Chondrocyte (in vitro differentiated cells): ENCODE measurements at regions not wholly inside any gene's neighbourhood (a gene's known extent, or its start where the extent isn't known, plus 50 kb on each side); places are given as distances from the start of the nearest gene placed in this dataset.

Experiments
- DNase-seq: peaks from one replicate; pipeline ENCODE4 v3.0.0; 2021; ENCODE audit warnings: mixed read lengths, low spot score
- H3K27ac Mint-ChIP-seq: one replicate; pipeline ENCODE4 v1.8.0; 2021; ENCODE audit warnings: mild to moderate bottlenecking, moderate library complexity, mixed read lengths; ENCODE audit not compliant: unreplicated experiment
- H3K27me3 Mint-ChIP-seq: 2 replicates; pipeline ENCODE4 v1.8.0; 2021; ENCODE audit warnings: low read depth, mixed read lengths
- H3K36me3 Mint-ChIP-seq: 2 replicates; pipeline ENCODE4 v1.8.0; 2021; ENCODE audit warnings: low read depth, mixed read lengths
- H3K4me1 Mint-ChIP-seq: 2 replicates; pipeline ENCODE4 v1.8.0; 2021; ENCODE audit warnings: low read depth, mild to moderate bottlenecking, mixed read lengths
- H3K4me3 Mint-ChIP-seq: one replicate; pipeline ENCODE4 v1.8.0; 2021; ENCODE audit warnings: mild to moderate bottlenecking, moderate library complexity, mixed read lengths; ENCODE audit not compliant: unreplicated experiment
- H3K9me3 Mint-ChIP-seq: 2 replicates; pipeline ENCODE4 v1.8.0; 2021; ENCODE audit warnings: low read depth, mixed read lengths
- TF ChIP-seq, protein P1 (sequence below): fragments of 200-600 bp; sonication (generic); IDR thresholded peaks from 2 replicates; pipeline ENCODE4 v1.5.0; 2021; ENCODE audit warnings: antibody characterized with exemption, mild to moderate bottlenecking, moderate library complexity

- H3K27me3 Mint-ChIP-seq: peaks cover 5% of the 10 kb centered on the region
- H3K27ac Mint-ChIP-seq: no peak overlapping the region
- no peaks in the 10 kb centered on the region for H3K36me3 Mint-ChIP-seq
Observed at GRCh38 chr1:175817445-175817844, 74.0 kb upstream of the TNR start.

DNA sequence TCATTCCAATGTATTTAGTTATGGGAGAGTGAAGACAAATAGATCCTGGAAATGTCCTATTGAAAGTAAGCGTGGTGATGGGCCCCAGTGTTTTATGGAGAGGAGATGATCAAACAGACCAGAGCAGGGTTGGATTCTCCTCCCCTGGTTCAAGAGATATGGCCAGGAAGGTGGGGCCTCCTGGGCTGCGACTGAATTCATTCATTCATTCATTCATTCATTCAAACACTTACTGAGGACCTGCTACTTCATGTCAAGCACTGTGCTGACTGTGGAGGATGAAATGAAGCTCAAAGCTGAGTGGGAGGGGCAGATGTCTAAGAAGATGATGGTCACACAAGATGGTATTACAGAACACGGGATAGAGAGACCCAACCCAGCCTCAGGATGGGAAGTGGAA is 71.5 kb upstream of the TNR start:
- H3K4me3 Mint-ChIP-seq: no peak overlapping the region
- DNase-seq: no peak
- H3K27ac Mint-ChIP-seq: no peak overlapping the region
- no peaks in the 10 kb centered on the region for H3K36me3 Mint-ChIP-seq
- peaks cover 9% of the 10 kb centered on the region for H3K4me1 Mint-ChIP-seq
- TF ChIP-seq, protein P1, sequence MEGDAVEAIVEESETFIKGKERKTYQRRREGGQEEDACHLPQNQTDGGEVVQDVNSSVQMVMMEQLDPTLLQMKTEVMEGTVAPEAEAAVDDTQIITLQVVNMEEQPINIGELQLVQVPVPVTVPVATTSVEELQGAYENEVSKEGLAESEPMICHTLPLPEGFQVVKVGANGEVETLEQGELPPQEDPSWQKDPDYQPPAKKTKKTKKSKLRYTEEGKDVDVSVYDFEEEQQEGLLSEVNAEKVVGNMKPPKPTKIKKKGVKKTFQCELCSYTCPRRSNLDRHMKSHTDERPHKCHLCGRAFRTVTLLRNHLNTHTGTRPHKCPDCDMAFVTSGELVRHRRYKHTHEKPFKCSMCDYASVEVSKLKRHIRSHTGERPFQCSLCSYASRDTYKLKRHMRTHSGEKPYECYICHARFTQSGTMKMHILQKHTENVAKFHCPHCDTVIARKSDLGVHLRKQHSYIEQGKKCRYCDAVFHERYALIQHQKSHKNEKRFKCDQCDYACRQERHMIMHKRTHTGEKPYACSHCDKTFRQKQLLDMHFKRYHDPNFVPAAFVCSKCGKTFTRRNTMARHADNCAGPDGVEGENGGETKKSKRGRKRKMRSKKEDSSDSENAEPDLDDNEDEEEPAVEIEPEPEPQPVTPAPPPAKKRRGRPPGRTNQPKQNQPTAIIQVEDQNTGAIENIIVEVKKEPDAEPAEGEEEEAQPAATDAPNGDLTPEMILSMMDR: no peak
- peaks cover 5% of the 10 kb centered on the region for H3K27me3 Mint-ChIP-seq
- no peaks in the 10 kb centered on the region for H3K9me3 Mint-ChIP-seq

More at GRCh38 chr1:175817445-175817844, 74.0 kb upstream of the TNR start:
- H3K4me1 Mint-ChIP-seq: peaks cover 9% of the 10 kb centered on the region
- TF ChIP-seq, protein P1: no peak
- H3K4me3 Mint-ChIP-seq: no peak overlapping the region
- H3K9me3 Mint-ChIP-seq: peaks cover 3% of the 10 kb centered on the region
- DNase-seq: no peak

DNA sequence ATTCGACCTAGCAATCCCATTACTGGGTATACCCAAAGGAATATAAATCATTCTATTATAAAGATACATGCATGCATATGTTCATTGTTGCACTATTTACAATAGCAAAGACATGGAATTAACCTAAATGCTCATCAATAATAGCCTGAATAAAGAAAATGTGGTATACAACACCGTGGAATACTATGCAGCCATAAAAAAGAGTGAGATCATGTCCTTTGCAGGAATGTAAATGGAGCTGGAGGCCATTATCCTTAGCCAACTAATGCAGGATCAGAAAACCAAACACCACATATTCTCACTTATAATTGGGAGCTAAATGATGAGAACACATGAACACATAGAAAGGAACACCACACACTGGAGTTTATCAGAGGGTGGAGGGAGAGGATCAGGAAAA is 69.5 kb upstream of the TNR start:
- H3K27ac Mint-ChIP-seq: no peak overlapping the region
- H3K36me3 Mint-ChIP-seq: no peaks in the 10 kb centered on the region
- H3K4me3 Mint-ChIP-seq: no peak overlapping the region
- DNase-seq: no peak
- H3K9me3 Mint-ChIP-seq: no peaks in the 10 kb centered on the region
- peaks cover 8% of the 10 kb centered on the region for H3K27me3 Mint-ChIP-seq
- H3K4me1 Mint-ChIP-seq: no peaks in the 10 kb centered on the region
- TF ChIP-seq, protein P1: no peak

- TF ChIP-seq, protein P1: no peak
- Mint-ChIP-seq H3K27ac (no peak overlapping the region), H3K9me3 (no peaks in the 10 kb centered on the region), H3K36me3 (no peaks in the 10 kb centered on the region), H3K4me3 (no peak overlapping the region), H3K27me3 (peaks cover 6% of the 10 kb centered on the region), H3K4me1 (no peaks in the 10 kb centered on the region)
- no peak for DNase-seq
Observed at GRCh38 chr1:175810305-175810704, 66.9 kb upstream of the TNR start.

DNA sequence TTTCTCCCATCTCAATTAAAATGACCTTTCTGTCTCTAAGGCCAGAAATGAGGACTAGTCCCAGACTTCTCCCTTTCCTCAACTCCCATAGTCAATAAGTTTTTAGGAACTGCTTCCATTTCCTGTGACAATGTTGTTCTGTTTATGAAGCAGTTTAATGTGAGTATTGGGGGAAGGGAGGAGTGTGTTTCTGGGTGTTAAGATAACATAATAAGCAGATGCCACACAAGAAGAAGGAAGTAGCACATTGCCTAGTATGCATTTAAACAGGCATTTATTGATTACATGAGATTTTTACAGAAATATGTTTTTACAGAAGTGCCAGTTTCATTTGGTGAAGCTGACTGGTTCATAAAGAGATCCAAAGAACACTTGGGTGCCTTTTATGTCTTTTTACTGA is 65.6 kb upstream of the TNR start:
- no peak for DNase-seq
- no peak overlapping the region for H3K4me3 Mint-ChIP-seq
- H3K27me3 Mint-ChIP-seq: peaks cover 3% of the 10 kb centered on the region
- no peak overlapping the region for H3K27ac Mint-ChIP-seq
- no peaks in the 10 kb centered on the region for H3K9me3 Mint-ChIP-seq
- TF ChIP-seq, protein P1: no peak
- no peaks in the 10 kb centered on the region for H3K4me1 Mint-ChIP-seq
- H3K36me3 Mint-ChIP-seq: no peaks in the 10 kb centered on the region
